HL-60 (cell line): ENCODE measurements at regions not wholly inside any gene's neighbourhood (a gene's known extent, or its start where the extent isn't known, plus 50 kb on each side); places are given as distances from the start of the nearest gene placed in this dataset.

Experiments
- DNase-seq, 2 experiments: peaks; one replicate each; pipeline ENCODE4 v3.0.0-alpha.2; 2010 to 2020; ENCODE audit warnings: low read depth in 1 of 2, low spot score in 1 of 2
- H3K27ac ChIP-seq: fragments of 250-450 bp; sonication (Bioruptor Pico); replicated peaks from 2 replicates; pipeline ENCODE4 v1.5.1; 2020; ENCODE audit warnings: mild to moderate bottlenecking, moderate library complexity
- H3K27me3 ChIP-seq: fragments of 250-450 bp; sonication (Bioruptor Pico); 2 replicates; pipeline ENCODE4 v1.5.1; 2021; ENCODE audit warnings: mild to moderate bottlenecking, moderate library complexity; ENCODE audit not compliant: insufficient read depth, poor library complexity, severe bottlenecking
- H3K4me3 ChIP-seq: replicated peaks from 2 replicates; pipeline ENCODE4 v1.5.1; 2011; ENCODE audit warnings: mild to moderate bottlenecking, control low read depth, low read length; ENCODE audit not compliant: insufficient read depth
- GABPA ChIP-seq: IDR thresholded peaks from 2 replicates; pipeline ENCODE4 v1.6.1; 2012; ENCODE audit warnings: low read depth
- POLR2AphosphoS5 ChIP-seq: IDR thresholded peaks from 2 replicates; pipeline ENCODE4 v1.6.1; 2012; ENCODE audit warnings: low read depth
- SPI1 ChIP-seq: IDR thresholded peaks from 2 replicates; pipeline ENCODE4 v1.6.1; 2012; ENCODE audit warnings: low read depth, mild to moderate bottlenecking, borderline replicate concordance
- TF ChIP-seq, protein P1 (sequence below): IDR thresholded peaks from one replicate; pipeline ENCODE4 v1.5.1; 2011; ENCODE audit warnings: low read length, control low read depth, inconsistent platforms; ENCODE audit not compliant: insufficient read depth
- TF ChIP-seq, protein P2 (sequence below): IDR thresholded peaks from 2 replicates; pipeline ENCODE4 v1.6.1; 2012; ENCODE audit warnings: low read depth; ENCODE audit not compliant: insufficient replicate concordance

DNA sequence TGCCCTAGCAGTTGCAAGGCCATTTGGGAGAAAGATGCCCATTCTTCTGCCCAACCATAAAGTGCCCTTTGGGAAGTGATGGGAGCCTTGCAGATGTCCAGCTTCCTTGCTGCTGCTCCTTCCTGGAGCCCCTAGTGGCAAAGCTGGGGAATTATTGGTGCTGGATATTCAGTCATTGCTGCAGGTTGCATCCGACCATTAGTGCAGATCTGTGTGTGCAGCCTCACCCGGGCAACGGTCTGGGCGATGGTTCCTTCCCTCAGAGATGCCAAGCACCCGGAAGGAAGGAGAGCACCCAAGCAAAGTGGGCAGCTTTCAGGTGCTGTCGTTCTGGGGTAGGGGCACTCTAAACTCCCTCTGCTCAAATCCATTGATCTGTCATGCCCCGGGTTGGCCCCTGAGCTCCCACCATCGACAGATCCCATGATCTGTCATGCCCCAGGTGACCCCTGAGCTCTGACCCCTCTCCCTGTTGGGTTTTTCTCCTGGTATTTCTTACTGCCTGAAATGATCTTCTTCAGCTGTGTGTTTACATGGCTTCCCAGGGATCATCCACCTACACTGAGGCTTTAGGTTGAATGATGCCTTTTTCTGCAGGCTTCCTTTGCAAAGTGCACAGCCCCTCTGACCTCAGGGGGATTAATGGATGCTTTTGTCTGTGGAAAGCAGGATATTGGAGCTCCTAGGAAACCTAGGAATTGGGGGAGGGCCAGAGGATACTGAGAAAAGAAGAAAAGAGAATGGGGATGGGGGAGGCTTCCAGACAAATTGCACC is 467.5 kb downstream of the PTPRU start:
- Histone ChIP-seq H3K27ac (no peak overlapping the region), H3K27me3 (no peaks in the 10 kb centered on the region), H3K4me3 (no peak overlapping the region)
- DNase-seq: peak in 1 of 2 experiments; percentile 13
- TF ChIP-seq SPI1: no peak
- TF ChIP-seq, protein P1, sequence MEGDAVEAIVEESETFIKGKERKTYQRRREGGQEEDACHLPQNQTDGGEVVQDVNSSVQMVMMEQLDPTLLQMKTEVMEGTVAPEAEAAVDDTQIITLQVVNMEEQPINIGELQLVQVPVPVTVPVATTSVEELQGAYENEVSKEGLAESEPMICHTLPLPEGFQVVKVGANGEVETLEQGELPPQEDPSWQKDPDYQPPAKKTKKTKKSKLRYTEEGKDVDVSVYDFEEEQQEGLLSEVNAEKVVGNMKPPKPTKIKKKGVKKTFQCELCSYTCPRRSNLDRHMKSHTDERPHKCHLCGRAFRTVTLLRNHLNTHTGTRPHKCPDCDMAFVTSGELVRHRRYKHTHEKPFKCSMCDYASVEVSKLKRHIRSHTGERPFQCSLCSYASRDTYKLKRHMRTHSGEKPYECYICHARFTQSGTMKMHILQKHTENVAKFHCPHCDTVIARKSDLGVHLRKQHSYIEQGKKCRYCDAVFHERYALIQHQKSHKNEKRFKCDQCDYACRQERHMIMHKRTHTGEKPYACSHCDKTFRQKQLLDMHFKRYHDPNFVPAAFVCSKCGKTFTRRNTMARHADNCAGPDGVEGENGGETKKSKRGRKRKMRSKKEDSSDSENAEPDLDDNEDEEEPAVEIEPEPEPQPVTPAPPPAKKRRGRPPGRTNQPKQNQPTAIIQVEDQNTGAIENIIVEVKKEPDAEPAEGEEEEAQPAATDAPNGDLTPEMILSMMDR: peak; percentile 81
- no peak for TF ChIP-seq POLR2AphosphoS5
- TF ChIP-seq, protein P2, sequence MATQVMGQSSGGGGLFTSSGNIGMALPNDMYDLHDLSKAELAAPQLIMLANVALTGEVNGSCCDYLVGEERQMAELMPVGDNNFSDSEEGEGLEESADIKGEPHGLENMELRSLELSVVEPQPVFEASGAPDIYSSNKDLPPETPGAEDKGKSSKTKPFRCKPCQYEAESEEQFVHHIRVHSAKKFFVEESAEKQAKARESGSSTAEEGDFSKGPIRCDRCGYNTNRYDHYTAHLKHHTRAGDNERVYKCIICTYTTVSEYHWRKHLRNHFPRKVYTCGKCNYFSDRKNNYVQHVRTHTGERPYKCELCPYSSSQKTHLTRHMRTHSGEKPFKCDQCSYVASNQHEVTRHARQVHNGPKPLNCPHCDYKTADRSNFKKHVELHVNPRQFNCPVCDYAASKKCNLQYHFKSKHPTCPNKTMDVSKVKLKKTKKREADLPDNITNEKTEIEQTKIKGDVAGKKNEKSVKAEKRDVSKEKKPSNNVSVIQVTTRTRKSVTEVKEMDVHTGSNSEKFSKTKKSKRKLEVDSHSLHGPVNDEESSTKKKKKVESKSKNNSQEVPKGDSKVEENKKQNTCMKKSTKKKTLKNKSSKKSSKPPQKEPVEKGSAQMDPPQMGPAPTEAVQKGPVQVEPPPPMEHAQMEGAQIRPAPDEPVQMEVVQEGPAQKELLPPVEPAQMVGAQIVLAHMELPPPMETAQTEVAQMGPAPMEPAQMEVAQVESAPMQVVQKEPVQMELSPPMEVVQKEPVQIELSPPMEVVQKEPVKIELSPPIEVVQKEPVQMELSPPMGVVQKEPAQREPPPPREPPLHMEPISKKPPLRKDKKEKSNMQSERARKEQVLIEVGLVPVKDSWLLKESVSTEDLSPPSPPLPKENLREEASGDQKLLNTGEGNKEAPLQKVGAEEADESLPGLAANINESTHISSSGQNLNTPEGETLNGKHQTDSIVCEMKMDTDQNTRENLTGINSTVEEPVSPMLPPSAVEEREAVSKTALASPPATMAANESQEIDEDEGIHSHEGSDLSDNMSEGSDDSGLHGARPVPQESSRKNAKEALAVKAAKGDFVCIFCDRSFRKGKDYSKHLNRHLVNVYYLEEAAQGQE: no peak
- TF ChIP-seq GABPA: no peak

DNA sequence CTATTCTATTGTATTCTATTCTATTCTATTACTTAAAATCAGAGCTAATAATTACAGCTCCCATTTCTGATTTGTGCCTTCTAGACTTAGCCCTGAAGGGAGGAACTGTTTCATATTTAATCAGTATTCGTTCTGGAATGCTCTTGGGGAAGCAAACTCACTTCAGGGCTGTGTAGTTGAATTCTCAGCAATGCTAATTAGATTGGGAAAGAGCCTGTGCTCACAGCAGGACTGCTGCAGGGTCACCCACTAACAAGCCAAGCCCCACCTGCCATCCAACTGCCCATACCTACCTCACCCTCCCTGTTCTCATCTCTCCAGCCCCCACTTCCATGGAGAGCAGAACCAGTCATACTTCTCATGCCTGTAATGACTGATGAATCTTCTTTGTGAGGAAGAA is 464.2 kb downstream of the PTPRU start:
- no peak overlapping the region for H3K27ac ChIP-seq
- DNase-seq: no peak
- H3K4me3 ChIP-seq: no peak overlapping the region
- no peak for TF ChIP-seq SPI1
- TF ChIP-seq, protein P2: no peak
- TF ChIP-seq, protein P1: no peak
- no peak for TF ChIP-seq GABPA
- no peak for TF ChIP-seq POLR2AphosphoS5
- H3K27me3 ChIP-seq: no peaks in the 10 kb centered on the region

DNA sequence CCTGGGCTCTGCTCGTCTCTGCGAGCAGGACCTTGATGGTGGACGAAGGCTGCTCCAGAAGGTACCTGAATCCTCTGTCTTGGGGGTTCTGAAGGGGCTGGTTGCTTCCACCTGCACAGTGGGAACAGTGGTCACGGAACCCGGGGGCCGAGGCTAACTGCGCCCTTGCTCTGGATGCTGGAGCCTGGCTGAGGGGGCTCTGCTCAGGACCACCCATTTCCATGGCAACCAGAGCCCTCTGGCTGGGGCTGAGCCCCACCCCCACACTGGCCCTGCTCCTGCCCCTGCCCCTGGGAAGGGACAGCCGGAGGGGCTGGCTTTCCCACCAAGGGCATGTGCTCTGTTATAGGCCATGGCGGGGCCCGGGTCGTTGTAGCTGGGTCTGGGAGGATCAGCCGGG is 462.3 kb downstream of the PTPRU start:
- H3K27ac ChIP-seq: no peak overlapping the region
- DNase-seq: no peak
- H3K27me3 ChIP-seq: no peaks in the 10 kb centered on the region
- TF ChIP-seq POLR2AphosphoS5 (no peak), SPI1 (no peak), GABPA (no peak)
- TF ChIP-seq, protein P2: no peak
- TF ChIP-seq, protein P1: no peak
- H3K4me3 ChIP-seq: no peak overlapping the region
